H1 (cell line): ENCODE measurements at regions not wholly inside any gene's neighbourhood (a gene's known extent, or its start where the extent isn't known, plus 50 kb on each side); places are given as distances from the start of the nearest gene placed in this dataset.

Experiments
- CHD7 ChIP-seq: fragments of 300-600 bp; sonication (generic); IDR thresholded peaks from 2 replicates; pipeline ENCODE4 v1.7.1; 2012; ENCODE audit warnings: low read length, moderate library complexity, mild to moderate bottlenecking, inconsistent platforms; ENCODE audit not compliant: insufficient replicate concordance
- RNF2 ChIP-seq: fragments of 200-900, 300-1000 bp; sonication (generic); IDR thresholded peaks from 2 replicates; pipeline ENCODE4 v1.7.1; 2016; ENCODE audit warnings: borderline replicate concordance, low read depth, mild to moderate bottlenecking, antibody characterized with exemption, low read length; ENCODE audit not compliant: poor library complexity, severe bottlenecking; ENCODE audit errors: missing control alignments
- SIX5 ChIP-seq: IDR thresholded peaks from 2 replicates; pipeline ENCODE4 v1.6.1; 2011; ENCODE audit warnings: mild to moderate bottlenecking, low read depth, low read length
- TCF12 ChIP-seq: IDR thresholded peaks from 2 replicates; pipeline ENCODE4 v1.6.1; 2011; ENCODE audit warnings: low read depth, mild to moderate bottlenecking, low read length
- ZNF274 ChIP-seq: IDR thresholded peaks from 2 replicates; pipeline ENCODE4 v1.7.0; 2012; ENCODE audit warnings: low read length, borderline replicate concordance; ENCODE audit errors: extremely low read depth

GRCh38 chr4:123561525-123561924 lies 164.9 kb downstream of the SPRY1 start (continued):
- TF ChIP-seq CHD7, result no peak
- no peak for TF ChIP-seq RNF2
- TF ChIP-seq SIX5, result no peak
- TF ChIP-seq TCF12, result no peak
- no peak for TF ChIP-seq ZNF274
